GM18858 (cell line): ENCODE measurements at regions not wholly inside any gene's neighbourhood (a gene's known extent, or its start where the extent isn't known, plus 50 kb on each side); places are given as distances from the start of the nearest gene placed in this dataset.
A peak's percentile ranks its signal among the peaks of the same experiment; 100 is the strongest.

Experiments
- ATAC-seq: cut with Tn5 transposase; IDR thresholded peaks from one replicate; pipeline ENCODE4 v1.9.1; 2021; ENCODE audit not compliant: unreplicated experiment

- peak; percentile 38 for ATAC-seq
These were observed 844.9 kb upstream of the ALCAM start for GRCh38 chr3:104521606-104522336.

GRCh38 chr3:104523136-104523535, 843.6 kb upstream of the ALCAM start:
- ATAC-seq = no peak

DNA sequence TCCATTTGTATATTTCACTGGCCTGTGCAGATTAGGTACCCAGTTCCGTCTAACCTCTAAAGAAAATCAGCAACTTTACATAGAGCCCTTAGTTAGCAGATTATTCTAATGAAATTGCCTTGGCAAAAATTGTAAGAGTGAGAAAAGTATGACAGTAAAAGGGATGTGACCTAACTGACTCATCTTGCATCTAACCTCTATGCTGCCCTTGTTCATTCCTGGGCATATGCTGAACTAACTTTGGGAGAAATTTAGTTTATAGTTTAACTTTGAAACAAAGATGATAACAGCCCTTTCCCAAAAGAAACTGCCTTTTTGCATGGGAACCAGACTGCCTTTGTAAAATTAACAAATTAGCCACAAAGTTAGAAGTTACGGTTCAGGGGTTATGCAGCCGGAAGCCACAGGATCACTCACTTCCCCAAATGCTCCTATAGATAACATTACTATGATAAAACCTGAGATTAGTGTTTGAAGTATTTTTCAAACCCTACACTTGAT, 839.8 kb upstream of the ALCAM start:
- peak; percentile 89 for ATAC-seq

DNA sequence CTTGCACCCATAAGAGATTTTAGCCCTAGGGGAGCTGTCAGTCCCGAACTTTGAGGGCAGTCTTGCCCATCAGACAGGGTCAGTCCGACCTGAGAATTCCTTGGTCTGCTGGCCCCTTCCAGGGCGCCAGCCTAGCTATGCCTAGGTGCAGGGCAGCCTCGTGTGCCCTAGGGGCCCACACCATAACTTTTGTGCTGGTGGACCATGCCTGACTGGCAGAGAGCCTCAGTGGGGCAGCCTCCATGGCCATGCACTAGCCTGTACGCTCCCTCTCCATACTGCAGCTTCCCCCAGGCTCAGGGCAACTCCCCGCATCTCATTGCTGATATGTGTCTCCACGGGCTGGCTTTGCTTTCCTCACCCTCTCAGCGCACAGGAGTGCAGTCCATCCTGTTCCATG, 835.8 kb upstream of the ALCAM start:
- no peak for ATAC-seq

DNA sequence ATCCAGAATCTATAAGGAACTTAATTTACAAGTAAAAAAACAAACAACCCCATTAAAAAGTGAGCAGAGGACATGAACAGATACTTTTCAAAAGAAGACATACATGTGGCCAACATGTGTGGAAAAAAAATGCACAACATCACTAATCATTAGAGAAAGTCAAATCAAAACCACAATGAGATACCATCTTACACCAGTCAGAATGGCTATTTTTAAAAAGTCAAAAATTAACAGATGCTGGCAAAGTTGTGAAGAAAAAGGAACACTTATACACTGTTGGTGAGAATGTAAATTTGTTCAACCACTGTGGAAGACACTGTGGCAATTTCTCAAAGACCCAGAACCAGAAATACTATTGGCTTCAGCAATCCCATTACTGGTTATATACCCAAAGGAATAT, 830.0 kb upstream of the ALCAM start:
- ATAC-seq = peak; percentile 79

- ATAC-seq = no peak
These were observed 829.4 kb upstream of the ALCAM start for GRCh38 chr3:104537323-104537722.

DNA sequence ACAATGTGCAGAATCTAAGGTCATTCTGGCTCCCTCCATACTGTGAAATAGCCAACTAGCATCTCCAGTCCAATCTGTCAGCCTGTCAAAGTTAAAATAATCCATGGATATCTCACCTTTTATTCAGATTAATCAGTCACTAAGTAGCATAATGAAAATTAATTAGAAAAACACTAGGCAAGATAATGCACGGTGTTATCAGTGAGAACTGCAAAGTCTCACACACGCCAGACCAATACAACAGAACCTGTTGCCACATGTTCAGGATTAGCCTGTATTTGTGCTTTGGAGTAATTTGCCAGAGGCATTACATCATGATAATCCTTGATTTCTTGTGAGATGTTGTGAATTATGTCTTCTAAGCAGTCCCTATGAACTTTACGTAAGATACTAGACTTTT, 820.4 kb upstream of the ALCAM start:
- no peak for ATAC-seq

DNA sequence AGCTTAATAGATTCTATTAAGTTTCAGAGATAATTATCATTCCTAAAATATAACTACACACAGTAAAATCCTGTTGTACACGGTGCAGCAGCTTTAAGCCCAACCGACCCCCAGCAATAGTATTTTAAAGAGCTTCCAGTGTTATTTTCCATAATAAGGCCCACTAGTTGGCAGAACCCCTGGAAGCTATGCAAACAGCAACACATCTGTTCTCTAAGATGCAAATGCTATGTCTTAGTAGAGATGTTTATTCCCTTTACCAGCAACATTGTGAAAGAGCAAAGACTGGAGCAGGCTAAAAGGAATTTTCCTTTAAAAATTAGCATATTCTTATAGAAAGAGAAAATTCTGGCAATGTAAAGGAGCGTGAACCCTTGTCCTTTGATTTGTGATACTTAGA, 819.7 kb upstream of the ALCAM start:
- no peak for ATAC-seq

GRCh38 chr3:104548401-104548800, 818.3 kb upstream of the ALCAM start:
- no peak for ATAC-seq

DNA sequence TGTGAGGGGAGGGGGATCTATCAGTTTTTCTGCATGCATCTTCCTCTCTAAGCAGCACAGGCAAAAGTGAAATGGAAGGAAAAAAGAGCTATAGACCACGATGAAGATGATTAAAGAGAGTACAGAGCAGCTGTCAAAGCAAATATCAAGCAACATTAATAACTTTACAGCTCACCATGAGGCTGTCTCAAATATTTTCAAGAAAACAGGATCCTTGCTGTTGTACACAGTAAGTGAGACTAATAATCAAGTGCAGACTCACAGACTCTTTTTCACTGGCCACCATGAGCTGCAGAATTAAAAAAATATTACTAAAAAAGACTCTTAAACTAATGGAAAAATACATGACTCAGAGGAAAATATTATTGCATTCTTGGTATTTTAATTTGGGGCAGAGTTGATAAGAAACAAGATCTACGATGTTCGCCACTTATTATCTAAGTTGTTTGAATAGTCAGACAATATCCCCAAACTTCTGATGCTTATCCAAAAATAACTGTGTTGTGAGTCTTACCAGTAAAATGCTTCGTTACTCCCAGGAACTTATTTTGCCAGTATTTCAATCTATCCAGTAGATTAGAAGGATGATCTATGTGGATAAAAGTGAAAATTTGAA, 817.5 kb upstream of the ALCAM start:
- ATAC-seq = no peak

GRCh38 chr3:104553121-104553520, 813.6 kb upstream of the ALCAM start:
- ATAC-seq = no peak

GRCh38 chr3:104554425-104554824, 812.3 kb upstream of the ALCAM start:
- ATAC-seq = no peak

GRCh38 chr3:104555728-104556127, 811.0 kb upstream of the ALCAM start:
- no peak for ATAC-seq

DNA sequence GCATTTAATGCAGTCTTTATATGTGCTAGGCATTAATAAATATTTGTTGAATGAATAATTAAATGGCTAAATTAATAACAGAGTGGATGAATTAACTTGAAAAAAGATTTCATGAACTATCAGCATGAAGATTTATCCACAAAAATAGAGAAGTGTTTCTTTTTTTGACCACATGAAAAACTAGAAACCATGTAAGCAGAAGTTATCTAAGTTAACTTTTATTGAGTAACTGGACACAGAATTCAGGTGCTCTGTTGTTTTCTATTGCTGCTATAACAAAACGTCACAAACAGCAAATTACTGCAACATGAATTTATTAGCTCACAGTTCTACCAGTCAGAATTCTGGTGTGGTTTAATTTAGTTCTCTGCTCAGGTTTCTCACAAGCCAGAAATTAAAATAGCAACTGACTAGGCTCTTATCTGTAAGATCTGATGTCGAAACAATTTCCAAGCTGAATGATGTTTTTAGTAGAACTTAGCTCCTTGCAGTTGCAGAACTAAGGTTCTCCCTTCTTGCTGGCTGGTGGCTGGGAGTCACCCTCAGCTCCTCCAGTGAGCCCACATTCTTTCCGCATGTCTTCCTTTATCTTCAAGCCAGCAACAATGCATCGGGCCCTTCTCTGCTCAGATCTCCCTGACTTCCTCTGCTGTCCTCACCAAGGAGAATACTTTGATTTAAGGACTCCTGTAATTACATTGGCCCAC, 810.2 kb upstream of the ALCAM start:
- no peak for ATAC-seq

GRCh38 chr3:104561324-104561723, 805.4 kb upstream of the ALCAM start:
- no peak for ATAC-seq

- ATAC-seq = no peak
These were observed 802.6 kb upstream of the ALCAM start for GRCh38 chr3:104564045-104564643.

GRCh38 chr3:104566054-104566453, 800.7 kb upstream of the ALCAM start:
- no peak for ATAC-seq

- ATAC-seq = no peak
These were observed 791.1 kb upstream of the ALCAM start for GRCh38 chr3:104575634-104576033.

GRCh38 chr3:104578558-104578957, 788.2 kb upstream of the ALCAM start:
- no peak for ATAC-seq

- no peak for ATAC-seq
These were observed 784.6 kb upstream of the ALCAM start for GRCh38 chr3:104582092-104582491.

GRCh38 chr3:104584682-104585081, 782.0 kb upstream of the ALCAM start:
- ATAC-seq = no peak

- no peak for ATAC-seq
These were observed 780.4 kb upstream of the ALCAM start for GRCh38 chr3:104586344-104586743.
